ENCODE measurements at regions not wholly inside any gene's neighbourhood (a gene's known extent, or its start where the extent isn't known, plus 50 kb on each side); places are given as distances from the start of the nearest gene placed in this dataset.

GRCh38 chr14:26382901-26383685 lies 214.7 kb downstream of the NOVA1 start:
- TF ChIP-seq POLR2A (IDR thresholded peaks at IDR 0.05; ENCODE audit: low read length) (no peak), GATA1 (IDR thresholded peaks at IDR 0.05; ENCODE audit: low read depth, low read length) (no peak)
